ENCODE measurements at regions not wholly inside any gene's neighbourhood (a gene's known extent, or its start where the extent isn't known, plus 50 kb on each side); places are given as distances from the start of the nearest gene placed in this dataset.

DNA sequence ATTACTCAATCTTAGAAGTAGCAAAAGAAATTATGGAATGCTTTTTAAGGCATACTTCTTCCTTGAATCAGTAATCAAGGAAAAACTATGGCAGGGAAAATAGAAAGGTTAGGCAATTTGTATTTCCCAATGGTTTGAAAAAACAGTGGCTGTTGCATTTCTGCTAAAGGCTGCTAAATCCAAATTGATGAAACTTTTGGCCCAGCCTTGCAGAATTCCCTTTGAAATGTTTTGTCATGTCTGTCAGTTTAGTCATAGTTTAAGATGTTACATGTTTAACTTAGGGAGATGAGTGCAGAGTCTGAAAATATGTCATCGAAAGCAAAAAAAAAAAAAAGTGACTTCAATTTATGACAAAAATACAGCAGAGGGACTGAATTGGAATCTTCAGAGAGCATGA, 878.9 kb upstream of the WWC1 start:
- Mint-ChIP-seq H3K4me3 (no peak overlapping the region), H3K9me3 (peaks cover 0 to 3% (median 0%) of the 10 kb centered on the region in 7 donors), H3K36me3 (no peaks in the 10 kb centered on the region), H3K4me1 (no peaks in the 10 kb centered on the region), H3K27ac (no peak overlapping the region), H3K27me3 (ENCODE audit: low read depth in 3 of 3) (no peaks in the 10 kb centered on the region)
- no peak overlapping the region for H3K27ac ChIP-seq (ENCODE audit: low read depth in 1 of 2, low read length in 2 of 2)
- no peaks in the 10 kb centered on the region for H3K36me3 ChIP-seq (replicated peaks in 1 of 2; ENCODE audit: control insufficient read depth in 1 of 2, insufficient read depth in 2 of 2, low read length in 2 of 2)
- no peaks in the 10 kb centered on the region for H3K27me3 ChIP-seq (ENCODE audit: control insufficient read depth in 2 of 2, insufficient read depth in 2 of 2, low read length in 2 of 2)
- no peaks in the 10 kb centered on the region for H3K4me1 ChIP-seq (ENCODE audit: control insufficient read depth in 1 of 2, insufficient read depth in 2 of 2, low read length in 2 of 2)
- no peak overlapping the region for H3K4me2 ChIP-seq (replicated peaks; ENCODE audit: extremely low read depth, low read length, poor library complexity, severe bottlenecking)
- H3K4me3 ChIP-seq (replicated peaks in 1 of 3; ENCODE audit: low read depth in 2 of 3, low read length in 3 of 3): no peak overlapping the region
- H2AFZ ChIP-seq (ENCODE audit: insufficient read depth, low read depth, low read length, poor library complexity, severe bottlenecking): no peak overlapping the region
- TF ChIP-seq CTCF (IDR thresholded peaks at IDR 0.05): no peak
- WGBS (ENCODE audit: insufficient coverage): no CpG with 5 or more reads among the region's 1 CpG
- intact Hi-C loops (cut with micrococcal nuclease): no loop called here
- no peaks in the 10 kb centered on the region for H3K79me2 ChIP-seq (ENCODE audit: insufficient read depth, low read length)
- DNase-seq: no peak
- H3K9me3 ChIP-seq (replicated peaks in 1 of 2; ENCODE audit: control insufficient read depth in 1 of 2, insufficient read depth in 1 of 2, low read length in 2 of 2): no peaks in the 10 kb centered on the region
- no peak overlapping the region for H3K9ac ChIP-seq (ENCODE audit: insufficient read depth, low read length, poor library complexity, severe bottlenecking)
- no peaks in the 10 kb centered on the region for H4K20me1 ChIP-seq (ENCODE audit: insufficient read depth, low read length)

GRCh38 chr5:167413506-167413905, 877.9 kb upstream of the WWC1 start:
- peaks cover 0 to 3% (median 0%) of the 10 kb centered on the region in 7 donors for H3K9me3 Mint-ChIP-seq
- no peak overlapping the region for H3K4me3 Mint-ChIP-seq
- H3K27me3 ChIP-seq (ENCODE audit: control insufficient read depth in 2 of 2, insufficient read depth in 2 of 2, low read length in 2 of 2): no peaks in the 10 kb centered on the region
- no peaks in the 10 kb centered on the region for H3K4me1 Mint-ChIP-seq
- H3K79me2 ChIP-seq (ENCODE audit: insufficient read depth, low read length): no peaks in the 10 kb centered on the region
- no peak overlapping the region for H2AFZ ChIP-seq (ENCODE audit: insufficient read depth, low read depth, low read length, poor library complexity, severe bottlenecking)
- no peaks in the 10 kb centered on the region for H3K36me3 Mint-ChIP-seq
- no peak overlapping the region for H3K4me3 ChIP-seq (replicated peaks in 1 of 3; ENCODE audit: low read depth in 2 of 3, low read length in 3 of 3)
- no peak for DNase-seq
- no peaks in the 10 kb centered on the region for H3K27me3 Mint-ChIP-seq (ENCODE audit: low read depth in 3 of 3)
- no peak overlapping the region for H3K4me2 ChIP-seq (replicated peaks; ENCODE audit: extremely low read depth, low read length, poor library complexity, severe bottlenecking)
- no peaks in the 10 kb centered on the region for H3K9me3 ChIP-seq (replicated peaks in 1 of 2; ENCODE audit: control insufficient read depth in 1 of 2, insufficient read depth in 1 of 2, low read length in 2 of 2)
- no peaks in the 10 kb centered on the region for H3K36me3 ChIP-seq (replicated peaks in 1 of 2; ENCODE audit: control insufficient read depth in 1 of 2, insufficient read depth in 2 of 2, low read length in 2 of 2)
- WGBS (ENCODE audit: insufficient coverage): no CpG with 5 or more reads among the region's 5 CpGs
- no peak for TF ChIP-seq CTCF (IDR thresholded peaks at IDR 0.05)
- no peak overlapping the region for H3K9ac ChIP-seq (ENCODE audit: insufficient read depth, low read length, poor library complexity, severe bottlenecking)
- H4K20me1 ChIP-seq (ENCODE audit: insufficient read depth, low read length): no peaks in the 10 kb centered on the region
- intact Hi-C loops (cut with micrococcal nuclease): no loop called here
- H3K27ac Mint-ChIP-seq: no peak overlapping the region
- no peak overlapping the region for H3K27ac ChIP-seq (ENCODE audit: low read depth in 1 of 2, low read length in 2 of 2)
- no peaks in the 10 kb centered on the region for H3K4me1 ChIP-seq (ENCODE audit: control insufficient read depth in 1 of 2, insufficient read depth in 2 of 2, low read length in 2 of 2)

All from CD14-positive monocyte (primary cell).